WTC11 (cell line): ENCODE measurements at regions not wholly inside any gene's neighbourhood (a gene's known extent, or its start where the extent isn't known, plus 50 kb on each side); places are given as distances from the start of the nearest gene placed in this dataset.

Source experiments
- NR2C2 ChIP-seq: sonication (generic); formaldehyde crosslinking; IDR thresholded peaks from 2 replicates; pipeline ENCODE4 v1.8.0; 2022; ENCODE audit warnings: mild to moderate bottlenecking, missing genetic modification reagents
- TF ChIP-seq, protein P1 (sequence below): fragments of 200-600 bp; IDR thresholded peaks from 2 replicates; pipeline ENCODE4 v1.8.0; 2022; ENCODE audit warnings: antibody characterized with exemption

DNA sequence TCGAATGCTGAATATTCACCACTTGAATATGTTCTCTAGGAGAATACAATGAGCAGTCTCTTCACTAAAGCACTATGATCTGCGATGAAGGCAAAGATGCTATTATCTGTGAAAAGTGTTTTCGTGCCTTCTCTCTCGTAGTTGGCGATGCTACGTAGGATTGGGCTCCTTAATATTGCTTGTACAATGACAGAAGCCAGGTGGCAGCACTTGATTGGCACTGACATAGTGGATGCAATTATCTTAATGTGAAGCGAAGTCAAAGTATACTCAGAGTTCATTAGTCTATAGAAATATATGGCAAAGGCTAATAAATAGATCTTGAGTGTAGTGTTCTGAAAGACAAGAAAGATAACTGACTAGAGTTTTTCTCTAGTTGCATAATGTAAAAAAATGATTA, 1135.7 kb upstream of the AGA start:
- TF ChIP-seq NR2C2 (CRISPR knock-in tag): no peak
- TF ChIP-seq, protein P1, sequence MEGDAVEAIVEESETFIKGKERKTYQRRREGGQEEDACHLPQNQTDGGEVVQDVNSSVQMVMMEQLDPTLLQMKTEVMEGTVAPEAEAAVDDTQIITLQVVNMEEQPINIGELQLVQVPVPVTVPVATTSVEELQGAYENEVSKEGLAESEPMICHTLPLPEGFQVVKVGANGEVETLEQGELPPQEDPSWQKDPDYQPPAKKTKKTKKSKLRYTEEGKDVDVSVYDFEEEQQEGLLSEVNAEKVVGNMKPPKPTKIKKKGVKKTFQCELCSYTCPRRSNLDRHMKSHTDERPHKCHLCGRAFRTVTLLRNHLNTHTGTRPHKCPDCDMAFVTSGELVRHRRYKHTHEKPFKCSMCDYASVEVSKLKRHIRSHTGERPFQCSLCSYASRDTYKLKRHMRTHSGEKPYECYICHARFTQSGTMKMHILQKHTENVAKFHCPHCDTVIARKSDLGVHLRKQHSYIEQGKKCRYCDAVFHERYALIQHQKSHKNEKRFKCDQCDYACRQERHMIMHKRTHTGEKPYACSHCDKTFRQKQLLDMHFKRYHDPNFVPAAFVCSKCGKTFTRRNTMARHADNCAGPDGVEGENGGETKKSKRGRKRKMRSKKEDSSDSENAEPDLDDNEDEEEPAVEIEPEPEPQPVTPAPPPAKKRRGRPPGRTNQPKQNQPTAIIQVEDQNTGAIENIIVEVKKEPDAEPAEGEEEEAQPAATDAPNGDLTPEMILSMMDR: no peak; the same call in 1 of the 2 replicates
